GM23338 (cell line): ENCODE measurements at regions not wholly inside any gene's neighbourhood (a gene's known extent, or its start where the extent isn't known, plus 50 kb on each side); places are given as distances from the start of the nearest gene placed in this dataset.

Source experiments
- ATAC-seq: fragments of 200-7000 bp; cut with Tn5 transposase; 3 replicates; pipeline ENCODE4 v1.9.1; 2020
- DNase-seq: peaks from one replicate; pipeline ENCODE4 v3.0.0-alpha.2; 2015; ENCODE audit warnings: low spot score
- H2AFZ ChIP-seq: fragments of 200-600 bp; sonication (generic); 2 replicates; pipeline ENCODE4 v1.8.0; 2016; ENCODE audit warnings: antibody characterized with exemption, mild to moderate bottlenecking, moderate library complexity
- H3F3A ChIP-seq: fragments of 200-600 bp; sonication (generic); replicated peaks from 2 replicates; pipeline ENCODE4 v1.8.0; 2017; ENCODE audit warnings: antibody characterized with exemption, mixed run types, low read depth
- H3K27ac ChIP-seq: fragments of 200-600 bp; sonication (generic); 2 replicates; pipeline ENCODE4 v1.6.1; 2016; ENCODE audit warnings: low read depth
- H3K27me3 ChIP-seq: fragments of 200-600 bp; sonication (generic); 2 replicates; pipeline ENCODE4 v1.8.0; 2016; ENCODE audit warnings: mild to moderate bottlenecking, mixed run types, moderate library complexity; ENCODE audit not compliant: insufficient read depth
- H3K36me3 ChIP-seq: fragments of 200-600 bp; sonication (generic); 2 replicates; pipeline ENCODE4 v1.8.0; 2016; ENCODE audit warnings: mild to moderate bottlenecking; ENCODE audit not compliant: insufficient read depth
- H3K4me1 ChIP-seq: fragments of 200-600 bp; sonication (generic); 2 replicates; pipeline ENCODE4 v1.8.0; 2016; ENCODE audit warnings: mild to moderate bottlenecking, moderate library complexity; ENCODE audit not compliant: insufficient read depth
- H3K4me2 ChIP-seq: fragments of 200-600 bp; sonication (generic); 2 replicates; pipeline ENCODE4 v1.7.1; 2017; ENCODE audit warnings: mixed run types
- H3K4me3 ChIP-seq: fragments of 200-600 bp; sonication (generic); 2 replicates; pipeline ENCODE4 v1.6.1; 2016; ENCODE audit warnings: mixed run types
- H3K79me2 ChIP-seq: fragments of 200-600 bp; sonication (generic); replicated peaks from 2 replicates; pipeline ENCODE4 v1.8.0; 2017; ENCODE audit warnings: mild to moderate bottlenecking; ENCODE audit not compliant: insufficient read depth
- H3K9me2 ChIP-seq: fragments of 200-600 bp; sonication (generic); 2 replicates; pipeline ENCODE4 v1.8.0; 2017; ENCODE audit not compliant: insufficient read depth
- H4K20me1 ChIP-seq: fragments of 200-600 bp; sonication (generic); replicated peaks from 2 replicates; pipeline ENCODE4 v1.8.0; 2017; ENCODE audit warnings: mild to moderate bottlenecking; ENCODE audit not compliant: insufficient read depth
- H3K27ac Mint-ChIP-seq: 2 replicates; pipeline ENCODE4 v1.8.0; 2020; ENCODE audit warnings: inconsistent platforms, mild to moderate bottlenecking, moderate library complexity, mixed read lengths
- H3K27me3 Mint-ChIP-seq: 3 replicates; pipeline ENCODE4 v1.8.0; 2022; ENCODE audit warnings: low read depth, mild to moderate bottlenecking, moderate library complexity, mixed read lengths, inconsistent platforms; ENCODE audit not compliant: insufficient read depth, poor library complexity
- H3K36me3 Mint-ChIP-seq: 3 replicates; pipeline ENCODE4 v1.8.0; 2021; ENCODE audit warnings: low read depth, mild to moderate bottlenecking, inconsistent platforms, moderate library complexity, mixed read lengths
- H3K4me1 Mint-ChIP-seq: 3 replicates; pipeline ENCODE4 v1.8.0; 2020; ENCODE audit warnings: mild to moderate bottlenecking, inconsistent platforms, mixed read lengths
- H3K4me3 Mint-ChIP-seq: 3 replicates; pipeline ENCODE4 v1.8.0; 2021; ENCODE audit warnings: moderate library complexity, mild to moderate bottlenecking, inconsistent platforms, mixed read lengths
- H3K9me3 Mint-ChIP-seq: 3 replicates; pipeline ENCODE4 v1.8.0; 2020; ENCODE audit warnings: moderate library complexity, mild to moderate bottlenecking, inconsistent platforms, mixed read lengths
- EZH2 ChIP-seq: fragments of 200-600 bp; sonication (generic); IDR thresholded peaks from one replicate; pipeline ENCODE4 v1.8.0; 2017; ENCODE audit warnings: antibody characterized with exemption, mild to moderate bottlenecking, low read depth; ENCODE audit not compliant: unreplicated experiment
- EZH2phosphoT487 ChIP-seq: fragments of 200-600 bp; sonication (generic); IDR thresholded peaks from one replicate; pipeline ENCODE4 v1.8.1; 2018; ENCODE audit warnings: antibody characterized with exemption; ENCODE audit not compliant: unreplicated experiment
- JUNB ChIP-seq: IDR thresholded peaks from one replicate; pipeline ENCODE4 v1.6.1; 2016; ENCODE audit warnings: antibody characterized with exemption; ENCODE audit not compliant: unreplicated experiment
- NANOG ChIP-seq: IDR thresholded peaks from 2 replicates; pipeline ENCODE4 v1.6.1; 2016; ENCODE audit warnings: antibody characterized with exemption, borderline replicate concordance
- POLR2AphosphoS5 ChIP-seq: IDR thresholded peaks from 2 replicates; pipeline ENCODE4 v1.6.1; 2016; ENCODE audit warnings: antibody characterized with exemption, low read depth
- REST ChIP-seq: IDR thresholded peaks from one replicate; pipeline ENCODE4 v1.6.1; 2018; ENCODE audit warnings: antibody characterized with exemption; ENCODE audit not compliant: unreplicated experiment
- STAT1 ChIP-seq: IDR thresholded peaks from one replicate; pipeline ENCODE4 v1.6.1; 2016; ENCODE audit warnings: antibody characterized with exemption; ENCODE audit not compliant: unreplicated experiment
- ZNF114 ChIP-seq: fragments of 250-450 bp; sonication (Bioruptor Pico); IDR thresholded peaks from 2 replicates; pipeline ENCODE4 v1.5.0; 2020; ENCODE audit warnings: mild to moderate bottlenecking, moderate library complexity
- ZNF331 ChIP-seq: fragments of 250-450 bp; sonication (Bioruptor Pico); IDR thresholded peaks from 2 replicates; pipeline ENCODE4 v1.5.0; 2020; ENCODE audit warnings: low read depth, mild to moderate bottlenecking, moderate library complexity
- TF ChIP-seq, protein P1 (sequence below), 2 experiments: fragments of 200-600 bp in 1 of 2; sonication (generic) in 1 of 2; conservative IDR thresholded peaks; 2 replicates each; pipeline versions ENCODE4 v1.5.1 to v1.6.1; 2016 to 2017; ENCODE audit warnings: antibody characterized with exemption in 2 of 2, low read depth in 2 of 2, mild to moderate bottlenecking in 2 of 2, moderate library complexity in 1 of 2
- TF ChIP-seq, protein P2 (sequence below): IDR thresholded peaks from 2 replicates; pipeline ENCODE4 v1.6.1; 2016; ENCODE audit warnings: antibody characterized with exemption

DNA sequence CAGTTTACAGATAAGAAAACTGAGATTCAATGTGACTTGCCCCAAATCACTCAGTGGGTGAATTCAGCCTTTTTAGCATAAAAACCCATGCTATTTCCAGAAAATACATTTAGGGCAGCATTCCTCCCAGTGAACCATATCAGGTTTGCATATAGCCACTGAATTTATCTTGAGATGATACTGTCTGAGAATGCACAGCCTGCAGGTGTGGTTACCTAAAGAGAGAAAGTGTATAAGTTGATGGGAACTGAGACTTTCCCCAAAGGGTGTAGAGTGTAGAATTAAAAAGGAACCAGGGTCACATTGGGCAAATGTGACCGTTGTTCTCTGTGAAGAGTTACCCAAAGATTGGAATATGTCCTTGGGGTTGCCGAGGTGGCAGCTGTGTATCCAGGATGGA is 100.0 kb upstream of the PIK3R1 start (continued):
- TF ChIP-seq, protein P1, sequence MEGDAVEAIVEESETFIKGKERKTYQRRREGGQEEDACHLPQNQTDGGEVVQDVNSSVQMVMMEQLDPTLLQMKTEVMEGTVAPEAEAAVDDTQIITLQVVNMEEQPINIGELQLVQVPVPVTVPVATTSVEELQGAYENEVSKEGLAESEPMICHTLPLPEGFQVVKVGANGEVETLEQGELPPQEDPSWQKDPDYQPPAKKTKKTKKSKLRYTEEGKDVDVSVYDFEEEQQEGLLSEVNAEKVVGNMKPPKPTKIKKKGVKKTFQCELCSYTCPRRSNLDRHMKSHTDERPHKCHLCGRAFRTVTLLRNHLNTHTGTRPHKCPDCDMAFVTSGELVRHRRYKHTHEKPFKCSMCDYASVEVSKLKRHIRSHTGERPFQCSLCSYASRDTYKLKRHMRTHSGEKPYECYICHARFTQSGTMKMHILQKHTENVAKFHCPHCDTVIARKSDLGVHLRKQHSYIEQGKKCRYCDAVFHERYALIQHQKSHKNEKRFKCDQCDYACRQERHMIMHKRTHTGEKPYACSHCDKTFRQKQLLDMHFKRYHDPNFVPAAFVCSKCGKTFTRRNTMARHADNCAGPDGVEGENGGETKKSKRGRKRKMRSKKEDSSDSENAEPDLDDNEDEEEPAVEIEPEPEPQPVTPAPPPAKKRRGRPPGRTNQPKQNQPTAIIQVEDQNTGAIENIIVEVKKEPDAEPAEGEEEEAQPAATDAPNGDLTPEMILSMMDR (conservative IDR thresholded peaks at IDR 0.05; ENCODE audit: low read depth in 2 of 2): no peak
- TF ChIP-seq ZNF114: no peak
- TF ChIP-seq ZNF331 (CRISPR knock-in tag): no peak
- TF ChIP-seq POLR2AphosphoS5: no peak
- no peak for TF ChIP-seq EZH2
- no peak for TF ChIP-seq EZH2phosphoT487
- no peak for TF ChIP-seq STAT1
- TF ChIP-seq JUNB: no peak

- no peak overlapping the region for H3K4me3 ChIP-seq
- no peak for TF ChIP-seq NANOG
- TF ChIP-seq, protein P1 (conservative IDR thresholded peaks at IDR 0.05; ENCODE audit: low read depth in 2 of 2): no peak
- no peak for TF ChIP-seq ZNF331 (CRISPR knock-in tag)
- TF ChIP-seq STAT1: no peak
- TF ChIP-seq EZH2: no peak
- TF ChIP-seq, protein P2, sequence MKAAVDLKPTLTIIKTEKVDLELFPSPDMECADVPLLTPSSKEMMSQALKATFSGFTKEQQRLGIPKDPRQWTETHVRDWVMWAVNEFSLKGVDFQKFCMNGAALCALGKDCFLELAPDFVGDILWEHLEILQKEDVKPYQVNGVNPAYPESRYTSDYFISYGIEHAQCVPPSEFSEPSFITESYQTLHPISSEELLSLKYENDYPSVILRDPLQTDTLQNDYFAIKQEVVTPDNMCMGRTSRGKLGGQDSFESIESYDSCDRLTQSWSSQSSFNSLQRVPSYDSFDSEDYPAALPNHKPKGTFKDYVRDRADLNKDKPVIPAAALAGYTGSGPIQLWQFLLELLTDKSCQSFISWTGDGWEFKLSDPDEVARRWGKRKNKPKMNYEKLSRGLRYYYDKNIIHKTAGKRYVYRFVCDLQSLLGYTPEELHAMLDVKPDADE: no peak
- no peak for TF ChIP-seq REST
Observed at GRCh38 chr5:68114378-68115040, 101.0 kb upstream of the PIK3R1 start.

More at GRCh38 chr5:68114378-68115040, 101.0 kb upstream of the PIK3R1 start:
- DNase-seq (no peak), ATAC-seq (no peak)
- Histone ChIP-seq H3K79me2 (no peaks in the 10 kb centered on the region), H2AFZ (no peak overlapping the region), H3K27me3 (no peaks in the 10 kb centered on the region), H3F3A (no peaks in the 10 kb centered on the region), H3K4me1 (0 out of 2 replicates have a peak, but pooled peaks cover 3% of the 10 kb centered on the region), H3K9me2 (no peaks in the 10 kb centered on the region; the same call in 1 of the 2 replicates), H4K20me1 (no peaks in the 10 kb centered on the region), H3K27ac (no peak overlapping the region), H3K4me2 (no peak overlapping the region), H3K36me3 (no peaks in the 10 kb centered on the region)
- H3K4me3 Mint-ChIP-seq: no peak overlapping the region
- H3K27ac Mint-ChIP-seq: no peak overlapping the region
- H3K9me3 Mint-ChIP-seq: no peaks in the 10 kb centered on the region
- H3K27me3 Mint-ChIP-seq: no peaks in the 10 kb centered on the region
- no peaks in the 10 kb centered on the region for H3K36me3 Mint-ChIP-seq
- peaks cover 3% of the 10 kb centered on the region; the same call in 1 of the 3 replicates for H3K4me1 Mint-ChIP-seq
